ENCODE measurements at regions not wholly inside any gene's neighbourhood (a gene's known extent, or its start where the extent isn't known, plus 50 kb on each side); places are given as distances from the start of the nearest gene placed in this dataset.

GRCh38 chr3:115423170-115423569 is 200.1 kb upstream of the GAP43 start:
- H3K4me1 ChIP-seq (ENCODE audit: insufficient read depth, low read length, poor library complexity, severe bottlenecking) = no peaks in the 10 kb centered on the region
- BruUV-seq (replicated peaks) = no TSS peak
- no peaks in the 10 kb centered on the region for H3K27me3 ChIP-seq (replicated peaks; ENCODE audit: insufficient read depth, low read depth, low read length, poor library complexity)
- no peak overlapping the region for H3K4me3 ChIP-seq (ENCODE audit: low read depth, low read length, poor library complexity, severe bottlenecking)
- intact Hi-C loops (cut with micrococcal nuclease; ENCODE audit: unreplicated experiment) = no loop called here
- no peaks in the 10 kb centered on the region for H3K36me3 ChIP-seq (ENCODE audit: insufficient read depth, low read length, poor library complexity, severe bottlenecking)
- H3K27ac ChIP-seq (ENCODE audit: low read depth, low read length, poor library complexity, severe bottlenecking) = no peak overlapping the region
- no peak for DNase-seq (ENCODE audit: low spot score)
- POLR2A ChIA-PET (ENCODE audit: low non-redundant PET) = no interaction called here
- TF ChIP-seq EZH2 (IDR thresholded peaks at IDR 0.05; ENCODE audit: borderline replicate concordance, low read depth, low read length, poor library complexity, severe bottlenecking) (no peak), CTCF (conservative IDR thresholded peaks at IDR 0.05; ENCODE audit: low read depth, low read length) (no peak)
- no peaks in the 10 kb centered on the region for H3K9me3 ChIP-seq (ENCODE audit: low read depth, low read length, poor library complexity, severe bottlenecking)
- CTCF ChIA-PET = no interaction called here

- no peak overlapping the region for H3K4me3 ChIP-seq (ENCODE audit: low read depth, low read length, poor library complexity, severe bottlenecking)
- no peaks in the 10 kb centered on the region for H3K27me3 ChIP-seq (replicated peaks; ENCODE audit: insufficient read depth, low read depth, low read length, poor library complexity)
- ChIA-PET POLR2A (ENCODE audit: low non-redundant PET) (no interaction called here), CTCF (no interaction called here)
- peak; percentile 25 for DNase-seq (ENCODE audit: low spot score)
- no peaks in the 10 kb centered on the region for H3K4me1 ChIP-seq (ENCODE audit: insufficient read depth, low read length, poor library complexity, severe bottlenecking)
- BruUV-seq (replicated peaks) = no TSS peak
- intact Hi-C loops (cut with micrococcal nuclease; ENCODE audit: unreplicated experiment) = no loop called here
- TF ChIP-seq CTCF (conservative IDR thresholded peaks at IDR 0.05; ENCODE audit: low read depth, low read length) = no peak
- no peaks in the 10 kb centered on the region for H3K9me3 ChIP-seq (ENCODE audit: low read depth, low read length, poor library complexity, severe bottlenecking)
- H3K36me3 ChIP-seq (ENCODE audit: insufficient read depth, low read length, poor library complexity, severe bottlenecking) = no peaks in the 10 kb centered on the region
- no peak overlapping the region for H3K27ac ChIP-seq (ENCODE audit: low read depth, low read length, poor library complexity, severe bottlenecking)
These were observed 194.5 kb upstream of the GAP43 start for GRCh38 chr3:115428841-115429240.

GRCh38 chr3:115436767-115437301 is 186.5 kb upstream of the GAP43 start:
- H3K27ac ChIP-seq (ENCODE audit: low read depth, low read length, poor library complexity, severe bottlenecking) = no peak overlapping the region
- CTCF ChIA-PET = no interaction called here
- peak; percentile 81 for DNase-seq (ENCODE audit: low spot score)

More at GRCh38 chr3:115436767-115437301, 186.5 kb upstream of the GAP43 start:
- H3K4me3 ChIP-seq (ENCODE audit: low read depth, low read length, poor library complexity, severe bottlenecking) = no peak overlapping the region
- no peaks in the 10 kb centered on the region for H3K9me3 ChIP-seq (ENCODE audit: low read depth, low read length, poor library complexity, severe bottlenecking)
- intact Hi-C loops (cut with micrococcal nuclease; ENCODE audit: unreplicated experiment) = no loop called here
- H3K4me1 ChIP-seq (ENCODE audit: insufficient read depth, low read length, poor library complexity, severe bottlenecking) = no peaks in the 10 kb centered on the region
- peak; percentile 50 for TF ChIP-seq CTCF (conservative IDR thresholded peaks at IDR 0.05; ENCODE audit: low read depth, low read length)
- TF ChIP-seq EZH2 (IDR thresholded peaks at IDR 0.05; ENCODE audit: borderline replicate concordance, low read depth, low read length, poor library complexity, severe bottlenecking) = no peak
- POLR2A ChIA-PET (ENCODE audit: low non-redundant PET) = no interaction called here
- no peaks in the 10 kb centered on the region for H3K36me3 ChIP-seq (ENCODE audit: insufficient read depth, low read length, poor library complexity, severe bottlenecking)
- no peaks in the 10 kb centered on the region for H3K27me3 ChIP-seq (replicated peaks; ENCODE audit: insufficient read depth, low read depth, low read length, poor library complexity)
- no TSS peak for BruUV-seq (replicated peaks)

Data from A673 (cell line).